Endothelial cell of umbilical vein (primary cell): ENCODE measurements at regions not wholly inside any gene's neighbourhood (a gene's known extent, or its start where the extent isn't known, plus 50 kb on each side); places are given as distances from the start of the nearest gene placed in this dataset.

Source experiments
- BruUV-seq: library from RNA; stranded (reverse); fragments of 400-500 nt; replicated peaks from 2 replicates; lab custom pipeline; 2021; lab: Mats Ljungman, UMichigan
- CTCF ChIA-PET: fragments of 300-600, 350-600 bp; sonication (Branson Sonifier 250); formaldehyde crosslinking; loops from one replicate; lab custom pipeline; 2021; ENCODE audit warnings: antibody characterized with exemption, inconsistent platforms; lab: Charles Lee
- POLR2A ChIA-PET: fragments of 300-600, 350-600 bp; sonication (Branson Sonifier 250); formaldehyde crosslinking; loops from one replicate; lab custom pipeline; 2021; ENCODE audit warnings: antibody characterized with exemption, inconsistent platforms; lab: Charles Lee
- DNase-seq: peaks from one replicate; pipeline ENCODE4 v3.0.0-alpha.2; 2011; ENCODE audit warnings: low read depth, low spot score
- FAIRE-seq: peaks from 2 replicates; lab custom pipeline; 2011; peaks lifted over from hg19 to GRCh38; lab: Jason Lieb, UNC
- H2AFZ ChIP-seq: 2 replicates; pipeline ENCODE4 v1.6.0; 2012; ENCODE audit warnings: low read depth, low read length, control low read depth, inconsistent platforms
- H3K27ac ChIP-seq: 2 replicates; pipeline ENCODE4 v1.5.1; 2011; ENCODE audit warnings: low read depth, mild to moderate bottlenecking, control low read depth, low read length, moderate library complexity; ENCODE audit not compliant: insufficient read depth
- H3K27me3 ChIP-seq, 2 experiments: 2 replicates each; pipeline versions ENCODE4 v1.6.0 to v1.6.1; 2011; ENCODE audit warnings: low read length in 2 of 2, mixed read lengths in 1 of 2; ENCODE audit not compliant: control insufficient read depth in 2 of 2, insufficient read depth in 2 of 2
- H3K36me3 ChIP-seq, 2 experiments: 2 replicates in 1 of 2; 3 replicates in 1 of 2; pipeline ENCODE4 v1.5.1; 2011; ENCODE audit warnings: low read length in 2 of 2, mild to moderate bottlenecking in 1 of 2, moderate library complexity in 1 of 2; ENCODE audit not compliant: control insufficient read depth in 2 of 2, insufficient read depth in 2 of 2; ENCODE audit errors: extremely low read depth in 1 of 2
- H3K4me1 ChIP-seq: 3 replicates; pipeline ENCODE4 v1.5.1; 2011; ENCODE audit warnings: mild to moderate bottlenecking, low read length; ENCODE audit not compliant: control insufficient read depth, insufficient read depth; ENCODE audit errors: extremely low read depth
- H3K4me2 ChIP-seq: 2 replicates; pipeline ENCODE4 v1.6.1; 2011; ENCODE audit warnings: low read length, control low read depth, mixed read lengths; ENCODE audit not compliant: insufficient read depth
- H3K4me3 ChIP-seq, 3 experiments: fragments of 200-600 bp in 1 of 3; sonication (generic), shearing (Covaris generic) in 1 of 3; replicated peaks in 1 of 3; 2 replicates each; pipeline ENCODE4 v1.5.1; 2011 to 2016; ENCODE audit warnings: control low read depth in 3 of 3, low read length in 3 of 3, mild to moderate bottlenecking in 2 of 3, inconsistent platforms in 1 of 3, low read depth in 1 of 3, moderate library complexity in 1 of 3; ENCODE audit not compliant: insufficient read depth in 1 of 3
- H3K79me2 ChIP-seq: 2 replicates; pipeline ENCODE4 v1.6.0; 2012; ENCODE audit warnings: low read length, inconsistent platforms; ENCODE audit not compliant: control insufficient read depth, insufficient read depth
- H3K9ac ChIP-seq: replicated peaks from 2 replicates; pipeline ENCODE3; 2011; ENCODE audit warnings: low read length, control low read depth; ENCODE audit not compliant: insufficient read depth; ENCODE audit errors: extremely low read depth
- H3K9me1 ChIP-seq: replicated peaks from 3 replicates; pipeline ENCODE4 v1.6.0; 2011; ENCODE audit warnings: mild to moderate bottlenecking, low read length; ENCODE audit not compliant: control insufficient read depth, insufficient read depth; ENCODE audit errors: extremely low read depth
- H3K9me3 ChIP-seq: replicated peaks from 2 replicates; pipeline ENCODE4 v1.5.1; 2012; ENCODE audit warnings: low read length, inconsistent platforms; ENCODE audit not compliant: control insufficient read depth, insufficient read depth
- H4K20me1 ChIP-seq: replicated peaks from 2 replicates; pipeline ENCODE3; 2011; ENCODE audit warnings: mild to moderate bottlenecking, low read length; ENCODE audit not compliant: control insufficient read depth, insufficient read depth; ENCODE audit errors: extremely low read depth
- EZH2 ChIP-seq: IDR thresholded peaks from 2 replicates; pipeline ENCODE4 v1.6.1; 2012; ENCODE audit warnings: borderline replicate concordance, low read depth, mild to moderate bottlenecking, moderate library complexity, low read length, inconsistent platforms; ENCODE audit not compliant: severe bottlenecking
- FOS ChIP-seq: IDR thresholded peaks from 2 replicates; pipeline ENCODE4 v1.6.1; 2011; ENCODE audit warnings: mild to moderate bottlenecking, low read length, moderate library complexity, borderline replicate concordance; ENCODE audit not compliant: insufficient read depth
- POLR2A ChIP-seq: IDR thresholded peaks from 2 replicates; pipeline ENCODE4 v1.6.1; 2012; ENCODE audit warnings: low read depth, mild to moderate bottlenecking, control low read depth, low read length
- dilution Hi-C: fragments of 300-500 bp; cut with MboI; formaldehyde crosslinking; loops from one replicate; pipeline ENCODE4 v1.15.0; 2019; ENCODE audit warnings: low sequenced_read_pairs; ENCODE audit not compliant: extremely low pct_ligation_motif_present
- intact Hi-C: fragments of 100-400 bp; cut with micrococcal nuclease; formaldehyde crosslinking; loops from one replicate; pipeline ENCODE4 v1.10.0; 2022
- TF ChIP-seq, protein P1 (sequence below), 2 donors: IDR thresholded peaks; 1 replicate in 1 of 2; 2 replicates in 1 of 2; pipeline ENCODE4 v1.5.1; 2011; ENCODE audit warnings: low read length in 2 of 2, mild to moderate bottlenecking in 2 of 2, moderate library complexity in 2 of 2, control low read depth in 1 of 2, inconsistent platforms in 1 of 2, low read depth in 1 of 2; ENCODE audit not compliant: insufficient read depth in 1 of 2; ENCODE audit errors: extremely low read depth in 1 of 2

GRCh38 chr2:215874418-215874817 is 138.9 kb downstream of the MREG start:
- Histone ChIP-seq H3K9ac (no peak overlapping the region), H3K9me3 (no peaks in the 10 kb centered on the region), H3K4me2 (no peak overlapping the region), H3K4me1 (no peaks in the 10 kb centered on the region), H3K9me1 (no peaks in the 10 kb centered on the region), H4K20me1 (no peaks in the 10 kb centered on the region), H3K4me3 (no peak overlapping the region), H3K79me2 (no peaks in the 10 kb centered on the region), H3K27ac (no peak overlapping the region), H2AFZ (no peak overlapping the region), H3K36me3 (no peaks in the 10 kb centered on the region), H3K27me3 (no peaks in the 10 kb centered on the region)
- POLR2A ChIA-PET, result interaction anchor here (1.2 kb wide), 1 partner anchor 24 kb away, joined by 3 read pairs; no protein-coding TSS in a partner anchor
- TF ChIP-seq EZH2 (no peak), FOS (peak; percentile 17)
- DNase-seq (no peak), FAIRE-seq (no peak)
- intact Hi-C loops, result no loop called here
- dilution Hi-C loops, result no loop called here
- CTCF ChIA-PET, result interaction anchor here (2.1 kb wide), 1 partner anchor 24 kb away, joined by 6 read pairs; no protein-coding TSS in a partner anchor
- BruUV-seq, result no TSS peak

- ChIA-PET CTCF (interaction anchor here (0.7 to 2.8 kb wide), 5 partner anchors 10 to 60 kb away, joined by 3 to 11 read pairs (median 3); no protein-coding TSS in a partner anchor), POLR2A (no interaction called here)
- Histone ChIP-seq H3K27ac (no peak overlapping the region), H3K4me1 (peaks cover 5% of the 10 kb centered on the region), H3K4me2 (no peak overlapping the region), H3K9me3 (no peaks in the 10 kb centered on the region), H3K4me3 (no peak overlapping the region), H2AFZ (no peak overlapping the region), H3K36me3 (no peaks in the 10 kb centered on the region), H3K9me1 (no peaks in the 10 kb centered on the region), H3K27me3 (no peaks in the 10 kb centered on the region), H3K79me2 (no peaks in the 10 kb centered on the region), H3K9ac (no peak overlapping the region), H4K20me1 (no peaks in the 10 kb centered on the region)
- no peak for DNase-seq
- dilution Hi-C loops (no loop called here), intact Hi-C loops (no loop called here)
- peak; percentile 52 for FAIRE-seq
- TF ChIP-seq, protein P1, sequence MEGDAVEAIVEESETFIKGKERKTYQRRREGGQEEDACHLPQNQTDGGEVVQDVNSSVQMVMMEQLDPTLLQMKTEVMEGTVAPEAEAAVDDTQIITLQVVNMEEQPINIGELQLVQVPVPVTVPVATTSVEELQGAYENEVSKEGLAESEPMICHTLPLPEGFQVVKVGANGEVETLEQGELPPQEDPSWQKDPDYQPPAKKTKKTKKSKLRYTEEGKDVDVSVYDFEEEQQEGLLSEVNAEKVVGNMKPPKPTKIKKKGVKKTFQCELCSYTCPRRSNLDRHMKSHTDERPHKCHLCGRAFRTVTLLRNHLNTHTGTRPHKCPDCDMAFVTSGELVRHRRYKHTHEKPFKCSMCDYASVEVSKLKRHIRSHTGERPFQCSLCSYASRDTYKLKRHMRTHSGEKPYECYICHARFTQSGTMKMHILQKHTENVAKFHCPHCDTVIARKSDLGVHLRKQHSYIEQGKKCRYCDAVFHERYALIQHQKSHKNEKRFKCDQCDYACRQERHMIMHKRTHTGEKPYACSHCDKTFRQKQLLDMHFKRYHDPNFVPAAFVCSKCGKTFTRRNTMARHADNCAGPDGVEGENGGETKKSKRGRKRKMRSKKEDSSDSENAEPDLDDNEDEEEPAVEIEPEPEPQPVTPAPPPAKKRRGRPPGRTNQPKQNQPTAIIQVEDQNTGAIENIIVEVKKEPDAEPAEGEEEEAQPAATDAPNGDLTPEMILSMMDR (IDR thresholded peaks at IDR 0.05; ENCODE audit: extremely low read depth in 1 of 2, insufficient read depth in 1 of 2, low read depth in 1 of 2, low read length in 2 of 2), result peak; percentile 33 to 40
- no peak for TF ChIP-seq POLR2A
- BruUV-seq, result no TSS peak
These were observed 142.4 kb downstream of the MREG start for GRCh38 chr2:215870986-215871385.
